Karpas-422 (cell line): ENCODE measurements at regions not wholly inside any gene's neighbourhood (a gene's known extent, or its start where the extent isn't known, plus 50 kb on each side); places are given as distances from the start of the nearest gene placed in this dataset.

Experiments
- DNase-seq: peaks from one replicate; pipeline ENCODE4 v3.0.0-alpha.2; 2015
- H2AFZ ChIP-seq: fragments of 200-600 bp; sonication (generic); 2 replicates; pipeline ENCODE4 v1.6.1; 2014; ENCODE audit warnings: antibody characterized with exemption, low read length, mixed read lengths
- H3K27ac ChIP-seq: fragments of 200-600 bp; sonication (generic); 2 replicates; pipeline ENCODE4 v1.5.1; 2014; ENCODE audit warnings: mild to moderate bottlenecking, low read length, moderate library complexity
- H3K27me3 ChIP-seq: fragments of 200-600 bp; sonication (generic); 2 replicates; pipeline ENCODE4 v1.6.1; 2014; ENCODE audit warnings: low read length, mixed read lengths
- H3K36me3 ChIP-seq: fragments of 200-600 bp; sonication (generic); 2 replicates; pipeline ENCODE4 v1.6.1; 2014; ENCODE audit warnings: low read length, mixed read lengths; ENCODE audit not compliant: insufficient read depth
- H3K4me1 ChIP-seq: fragments of 200-600 bp; sonication (generic); 2 replicates; pipeline ENCODE4 v1.6.1; 2014; ENCODE audit warnings: mild to moderate bottlenecking, low read length, mixed read lengths
- H3K4me2 ChIP-seq: fragments of 200-600 bp; sonication (generic); 2 replicates; pipeline ENCODE4 v1.6.1; 2014; ENCODE audit warnings: low read length, low read depth, mild to moderate bottlenecking; ENCODE audit not compliant: poor library complexity, severe bottlenecking
- H3K4me3 ChIP-seq: fragments of 200-600 bp; sonication (generic); 2 replicates; pipeline ENCODE4 v1.5.1; 2014; ENCODE audit warnings: mild to moderate bottlenecking, antibody characterized with exemption, low read length, mixed read lengths
- H3K79me2 ChIP-seq: fragments of 200-600 bp; sonication (generic); 2 replicates; pipeline ENCODE4 v1.6.1; 2014; ENCODE audit warnings: mild to moderate bottlenecking, low read length, mixed read lengths
- H3K9ac ChIP-seq: fragments of 200-600 bp; sonication (generic); 2 replicates; pipeline ENCODE4 v1.6.0; 2014; ENCODE audit warnings: low read length
- H3K9me2 ChIP-seq: fragments of 200-600 bp; sonication (generic), shearing (Covaris generic); replicated peaks from 2 replicates; pipeline ENCODE4 v1.6.0; 2014; ENCODE audit warnings: mild to moderate bottlenecking, low read length, moderate library complexity; ENCODE audit not compliant: insufficient read depth
- H3K9me3 ChIP-seq: fragments of 300-700, 200-600 bp; sonication (generic); 2 replicates; pipeline ENCODE4 v1.6.1; 2014; ENCODE audit warnings: low read length, mixed read lengths
- H4K20me1 ChIP-seq: fragments of 200-600 bp; sonication (generic); 2 replicates; pipeline ENCODE4 v1.6.1; 2014; ENCODE audit warnings: mild to moderate bottlenecking, antibody characterized with exemption, low read length, low read depth; ENCODE audit not compliant: insufficient read depth

- Histone ChIP-seq H3K4me3 (no peak overlapping the region), H3K9me2 (no peaks in the 10 kb centered on the region), H3K36me3 (no peaks in the 10 kb centered on the region; the same call in 1 of the 2 replicates), H2AFZ (no peak overlapping the region), H3K9me3 (no peaks in the 10 kb centered on the region), H3K4me1 (no peaks in the 10 kb centered on the region), H4K20me1 (no peaks in the 10 kb centered on the region), H3K27ac (no peak overlapping the region), H3K79me2 (no peaks in the 10 kb centered on the region), H3K4me2 (no peak overlapping the region), H3K27me3 (no peaks in the 10 kb centered on the region), H3K9ac (no peak overlapping the region)
- DNase-seq = peak; percentile 29
Observed at GRCh38 chr18:50444539-50444938, 69.7 kb downstream of the SKA1 start.

- no peak for DNase-seq
- Histone ChIP-seq H3K4me1 (no peaks in the 10 kb centered on the region), H3K36me3 (no peaks in the 10 kb centered on the region; the same call in 1 of the 2 replicates), H3K27me3 (no peaks in the 10 kb centered on the region), H3K4me3 (no peak overlapping the region), H3K9me2 (no peaks in the 10 kb centered on the region), H3K4me2 (no peak overlapping the region), H3K9me3 (no peaks in the 10 kb centered on the region), H3K79me2 (no peaks in the 10 kb centered on the region), H2AFZ (no peak overlapping the region), H3K9ac (no peak overlapping the region), H4K20me1 (no peaks in the 10 kb centered on the region), H3K27ac (no peak overlapping the region)
Observed at GRCh38 chr18:50446629-50447028, 71.8 kb downstream of the SKA1 start.

- Histone ChIP-seq H3K9me3 (no peaks in the 10 kb centered on the region), H3K4me1 (no peaks in the 10 kb centered on the region), H3K4me3 (no peak overlapping the region), H3K9me2 (no peaks in the 10 kb centered on the region), H3K36me3 (no peaks in the 10 kb centered on the region; the same call in 1 of the 2 replicates), H3K4me2 (no peak overlapping the region), H3K79me2 (no peaks in the 10 kb centered on the region), H2AFZ (no peak overlapping the region), H4K20me1 (no peaks in the 10 kb centered on the region), H3K27me3 (no peaks in the 10 kb centered on the region), H3K9ac (no peak overlapping the region), H3K27ac (no peak overlapping the region)
- DNase-seq = no peak
Observed at GRCh38 chr18:50447102-50447741, 72.4 kb downstream of the SKA1 start.

- no peaks in the 10 kb centered on the region; the same call in 1 of the 2 replicates for H3K36me3 ChIP-seq
- no peaks in the 10 kb centered on the region for H3K27me3 ChIP-seq
- no peaks in the 10 kb centered on the region for H3K9me3 ChIP-seq
- H3K9me2 ChIP-seq = no peaks in the 10 kb centered on the region
- H3K9ac ChIP-seq = no peak overlapping the region
- H4K20me1 ChIP-seq = no peaks in the 10 kb centered on the region
- no peak overlapping the region for H3K4me3 ChIP-seq
- H3K4me1 ChIP-seq = no peaks in the 10 kb centered on the region
- H3K4me2 ChIP-seq = no peak overlapping the region
- DNase-seq = no peak
- no peaks in the 10 kb centered on the region for H3K79me2 ChIP-seq
- H2AFZ ChIP-seq = no peak overlapping the region
- H3K27ac ChIP-seq = no peak overlapping the region
Observed at GRCh38 chr18:50447952-50448351, 73.1 kb downstream of the SKA1 start.

- Histone ChIP-seq H3K4me2 (no peak overlapping the region), H3K4me3 (no peak overlapping the region), H3K9ac (no peak overlapping the region), H4K20me1 (no peaks in the 10 kb centered on the region), H3K27me3 (no peaks in the 10 kb centered on the region), H3K9me3 (no peaks in the 10 kb centered on the region), H3K9me2 (no peaks in the 10 kb centered on the region), H3K4me1 (peaks cover 3% of the 10 kb centered on the region; the same call in 1 of the 2 replicates), H3K36me3 (no peaks in the 10 kb centered on the region), H3K79me2 (no peaks in the 10 kb centered on the region), H2AFZ (no peak overlapping the region), H3K27ac (no peak overlapping the region)
- DNase-seq = no peak
Observed at GRCh38 chr18:50451100-50451842, 76.4 kb downstream of the SKA1 start.

GRCh38 chr18:50453014-50453680 lies 78.3 kb downstream of the SKA1 start:
- no peaks in the 10 kb centered on the region for H3K27me3 ChIP-seq
- no peaks in the 10 kb centered on the region for H3K9me2 ChIP-seq
- no peak overlapping the region for H3K27ac ChIP-seq
- no peak for DNase-seq
- H3K4me2 ChIP-seq = no peak overlapping the region
- H3K9me3 ChIP-seq = no peaks in the 10 kb centered on the region
- H3K79me2 ChIP-seq = no peaks in the 10 kb centered on the region
- peaks cover 3% of the 10 kb centered on the region; the same call in 1 of the 2 replicates for H3K4me1 ChIP-seq
- H2AFZ ChIP-seq = no peak overlapping the region
- no peak overlapping the region for H3K4me3 ChIP-seq
- H3K36me3 ChIP-seq = no peaks in the 10 kb centered on the region
- H3K9ac ChIP-seq = no peak overlapping the region
- no peaks in the 10 kb centered on the region for H4K20me1 ChIP-seq

GRCh38 chr18:50453732-50454131 lies 78.9 kb downstream of the SKA1 start:
- H3K79me2 ChIP-seq = no peaks in the 10 kb centered on the region
- DNase-seq = no peak
- H3K9me3 ChIP-seq = no peaks in the 10 kb centered on the region

GRCh38 chr18:50454387-50454988 lies 79.6 kb downstream of the SKA1 start:
- H3K79me2 ChIP-seq = no peaks in the 10 kb centered on the region
- H3K27ac ChIP-seq = no peak overlapping the region
- DNase-seq = no peak
- H3K36me3 ChIP-seq = no peaks in the 10 kb centered on the region
- H3K9me3 ChIP-seq = no peaks in the 10 kb centered on the region
- H3K4me3 ChIP-seq = no peak overlapping the region
- no peak overlapping the region for H3K4me2 ChIP-seq
- peaks cover 3% of the 10 kb centered on the region; the same call in 1 of the 2 replicates for H3K4me1 ChIP-seq
- H3K27me3 ChIP-seq = no peaks in the 10 kb centered on the region
- H4K20me1 ChIP-seq = no peaks in the 10 kb centered on the region
- H3K9ac ChIP-seq = no peak overlapping the region
- H3K9me2 ChIP-seq = no peaks in the 10 kb centered on the region
- no peak overlapping the region for H2AFZ ChIP-seq

More at GRCh38 chr18:50453732-50454131, 78.9 kb downstream of the SKA1 start:
- Histone ChIP-seq H3K27me3 (no peaks in the 10 kb centered on the region), H3K9ac (no peak overlapping the region), H4K20me1 (no peaks in the 10 kb centered on the region), H3K4me2 (no peak overlapping the region), H2AFZ (no peak overlapping the region), H3K27ac (no peak overlapping the region), H3K9me2 (no peaks in the 10 kb centered on the region), H3K36me3 (no peaks in the 10 kb centered on the region), H3K4me3 (no peak overlapping the region), H3K4me1 (peaks cover 3% of the 10 kb centered on the region; the same call in 1 of the 2 replicates)
